22Rv1 (cell line): ENCODE measurements at regions not wholly inside any gene's neighbourhood (a gene's known extent, or its start where the extent isn't known, plus 50 kb on each side); places are given as distances from the start of the nearest gene placed in this dataset.

Experiments used
- H3K27ac ChIP-seq: fragments of 450-650 bp; 2 replicates; pipeline ENCODE4 v1.5.1; 2017
- CTCF ChIP-seq: fragments of 450-650 bp; IDR thresholded peaks from 2 replicates; pipeline ENCODE4 v1.5.1; 2017; ENCODE audit warnings: mild to moderate bottlenecking
- ZFX ChIP-seq: fragments of 450-650 bp; IDR thresholded peaks from 2 replicates; pipeline ENCODE4 v1.6.1; 2017; ENCODE audit warnings: antibody characterized with exemption, borderline replicate concordance

- no peak overlapping the region for H3K27ac ChIP-seq
- TF ChIP-seq ZFX (no peak), CTCF (no peak)
These were observed 1022.3 kb downstream of the EPHA3 start for GRCh38 chr3:90129730-90130129.

GRCh38 chr3:90132197-90132596, 1024.8 kb downstream of the EPHA3 start:
- no peak overlapping the region for H3K27ac ChIP-seq
- TF ChIP-seq ZFX (no peak), CTCF (no peak)

- H3K27ac ChIP-seq = no peak overlapping the region
- TF ChIP-seq CTCF (no peak), ZFX (no peak)
These were observed 1026.7 kb downstream of the EPHA3 start for GRCh38 chr3:90134090-90134489.

- H3K27ac ChIP-seq = no peak overlapping the region
- TF ChIP-seq CTCF (no peak), ZFX (no peak)
These were observed 1029.2 kb downstream of the EPHA3 start for GRCh38 chr3:90136456-90137191.

GRCh38 chr3:90145094-90145860, 1037.9 kb downstream of the EPHA3 start:
- TF ChIP-seq ZFX (no peak), CTCF (no peak)
- no peak overlapping the region for H3K27ac ChIP-seq

GRCh38 chr3:90180096-90180495, 1072.7 kb downstream of the EPHA3 start:
- TF ChIP-seq ZFX (no peak), CTCF (no peak)
- H3K27ac ChIP-seq = no peak overlapping the region

GRCh38 chr3:90180543-90180942, 1073.1 kb downstream of the EPHA3 start:
- H3K27ac ChIP-seq = no peak overlapping the region
- TF ChIP-seq ZFX (no peak), CTCF (no peak)
